ENCODE measurements at regions not wholly inside any gene's neighbourhood (a gene's known extent, or its start where the extent isn't known, plus 50 kb on each side); places are given as distances from the start of the nearest gene placed in this dataset.

DNA sequence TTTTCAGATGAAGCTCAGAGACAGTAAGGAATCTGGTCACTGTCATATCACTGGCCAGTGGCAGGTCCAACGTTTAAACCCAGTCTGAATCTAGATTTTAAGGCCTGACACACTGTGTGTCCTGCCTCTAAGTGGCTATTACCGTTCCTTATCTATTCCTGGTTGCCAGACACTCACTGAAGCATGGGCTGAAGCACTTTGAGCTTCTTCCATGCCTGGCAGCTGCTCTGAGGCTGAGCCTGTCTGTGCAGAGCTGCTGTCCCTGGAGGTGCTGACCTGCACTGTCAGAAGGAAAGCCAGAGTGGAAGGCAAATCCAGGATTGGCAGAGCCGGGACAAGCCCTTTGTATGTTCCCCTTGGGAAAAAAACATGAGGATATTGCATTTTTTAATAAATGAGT lies 109.2 kb upstream of the SLC7A1 start:
- no peak for TF ChIP-seq CTCF (IDR thresholded peaks at IDR 0.05; ENCODE audit: control extremely low read depth, extremely low read depth, low read depth, missing control alignments)
- CTCF ChIA-PET: interaction anchor here (1.1 to 8.5 kb wide), 2 partner anchors 12 to 199 kb away, joined by 3 to 115 read pairs; no protein-coding TSS in a partner anchor
- DNase-seq (ENCODE audit: extremely low spot score): no peak
- POLR2A ChIA-PET: no interaction called here

DNA sequence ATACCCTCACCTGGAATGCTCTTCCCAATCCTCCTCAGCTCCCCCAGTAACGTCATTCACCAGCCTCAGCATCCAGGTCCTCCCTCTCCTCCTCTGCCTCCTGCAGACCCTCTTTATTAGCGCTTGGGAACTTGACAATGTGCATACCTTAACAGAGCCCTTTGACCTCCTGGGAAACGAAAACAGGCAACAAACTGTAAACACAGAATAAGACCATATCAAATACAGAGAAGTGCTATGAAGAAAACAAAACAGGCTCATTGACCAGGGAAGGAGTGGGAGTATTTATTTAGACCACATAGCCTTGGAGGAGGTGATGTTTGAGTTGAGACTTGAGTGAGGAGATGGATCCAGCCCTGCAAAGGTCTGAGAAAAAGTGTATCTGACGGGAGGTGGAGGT lies 107.9 kb upstream of the SLC7A1 start:
- no peak for TF ChIP-seq CTCF (IDR thresholded peaks at IDR 0.05; ENCODE audit: control extremely low read depth, extremely low read depth, low read depth, missing control alignments)
- CTCF ChIA-PET: interaction anchor here (0.6 to 8.5 kb wide), 3 partner anchors 195 to 206 kb away, joined by 3 to 115 read pairs (median 3); no protein-coding TSS in a partner anchor
- POLR2A ChIA-PET: no interaction called here
- DNase-seq (ENCODE audit: extremely low spot score): no peak

- ChIA-PET CTCF (interaction anchor here (0.6 to 1.0 kb wide), 2 partner anchors 195 to 206 kb away, joined by 3 read pairs; no protein-coding TSS in a partner anchor), POLR2A (no interaction called here)
- no peak for DNase-seq (ENCODE audit: extremely low spot score)
- no peak for TF ChIP-seq CTCF (IDR thresholded peaks at IDR 0.05; ENCODE audit: control extremely low read depth, extremely low read depth, low read depth, missing control alignments)
Measured at GRCh38 chr13:29702912-29703351, 107.4 kb upstream of the SLC7A1 start.

- ChIA-PET POLR2A (no interaction called here), CTCF (interaction anchor here (0.9 kb wide), 1 partner anchor 12 kb away, joined by 3 read pairs; no protein-coding TSS in a partner anchor)
Measured at GRCh38 chr13:29698106-29698505, 102.6 kb upstream of the SLC7A1 start.

DNA sequence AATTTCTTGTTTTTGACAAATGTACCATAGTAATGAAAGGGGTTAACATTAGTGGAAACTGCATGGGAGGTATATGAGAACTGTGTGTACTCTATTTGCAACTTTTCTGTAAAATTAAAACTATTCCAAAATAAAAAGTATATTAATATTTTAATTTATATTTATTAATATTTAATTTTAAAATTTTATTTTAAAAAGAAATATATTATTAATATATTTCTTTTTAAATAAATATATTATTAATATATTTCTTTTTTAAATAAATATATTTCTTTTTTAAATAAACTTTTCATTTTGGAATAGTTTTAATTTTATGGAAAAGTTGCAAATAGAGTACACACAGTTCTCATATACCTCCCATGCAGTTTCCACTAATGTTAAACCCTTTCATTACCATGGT lies 101.1 kb upstream of the SLC7A1 start:
- DNase-seq (ENCODE audit: extremely low spot score): no peak
- CTCF ChIA-PET: interaction anchor here (0.6 to 1.4 kb wide), 3 partner anchors 10 to 189 kb away, joined by 3 to 6 read pairs (median 3); no protein-coding TSS in a partner anchor
- POLR2A ChIA-PET: no interaction called here
- TF ChIP-seq CTCF (IDR thresholded peaks at IDR 0.05; ENCODE audit: control extremely low read depth, extremely low read depth, low read depth, missing control alignments): no peak

More at GRCh38 chr13:29698106-29698505, 102.6 kb upstream of the SLC7A1 start:
- no peak for TF ChIP-seq CTCF (IDR thresholded peaks at IDR 0.05; ENCODE audit: control extremely low read depth, extremely low read depth, low read depth, missing control alignments)
- no peak for DNase-seq (ENCODE audit: extremely low spot score)

DNA sequence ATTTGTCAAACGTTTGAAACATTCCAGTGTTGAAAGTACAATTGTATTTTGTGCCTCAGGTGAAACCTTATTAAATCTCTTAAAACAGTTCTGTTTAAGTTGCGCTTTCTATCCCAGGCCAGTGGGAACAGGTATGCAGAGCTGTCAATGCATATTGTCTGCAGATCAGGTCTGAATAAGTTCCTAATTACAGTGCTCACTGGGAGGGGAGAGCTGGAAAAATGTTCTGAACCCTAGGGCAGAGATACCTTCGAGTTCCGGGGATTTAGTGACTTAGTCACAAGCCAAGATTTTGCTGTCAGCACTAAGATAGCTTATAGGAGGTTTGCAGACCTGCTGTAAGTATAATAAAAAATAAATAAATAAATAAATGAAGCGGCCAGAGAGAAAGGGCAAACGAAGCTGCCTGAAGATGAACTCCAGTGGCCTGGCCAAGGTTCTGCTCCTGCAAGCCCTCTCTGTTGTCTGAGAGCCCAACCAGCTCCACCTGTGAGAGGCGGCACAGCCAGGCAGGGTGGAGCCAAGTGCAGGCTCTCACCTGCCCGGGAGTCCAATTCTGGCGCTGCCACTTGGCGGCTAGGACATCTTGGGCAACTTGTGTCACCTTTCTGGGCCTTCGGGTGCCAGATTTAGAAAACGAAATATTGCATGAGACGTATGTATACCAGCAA lies 97.9 kb upstream of the SLC7A1 start:
- no peak for DNase-seq (ENCODE audit: extremely low spot score)
- POLR2A ChIA-PET: no interaction called here
- CTCF ChIA-PET: interaction anchor here (1.0 to 1.1 kb wide), 2 partner anchors 17 to 98 kb away, joined by 3 read pairs; partner anchors contain the start of gene SLC7A1
- no peak for TF ChIP-seq CTCF (IDR thresholded peaks at IDR 0.05; ENCODE audit: control extremely low read depth, extremely low read depth, low read depth, missing control alignments)

Measured in GM10248 (cell line).